DMS 273 (cell line): ENCODE measurements at regions not wholly inside any gene's neighbourhood (a gene's known extent, or its start where the extent isn't known, plus 50 kb on each side); places are given as distances from the start of the nearest gene placed in this dataset.

ENCODE experiments used
- DNase-seq: peaks from one replicate; lab custom pipeline; 2025; ENCODE audit not compliant: unreplicated experiment; lab: John Stamatoyannopoulos, UW

- DNase-seq, result peak; percentile 2
These were observed 87.1 kb upstream of the ELL2 start for GRCh38 chr5:96048763-96049162.

DNA sequence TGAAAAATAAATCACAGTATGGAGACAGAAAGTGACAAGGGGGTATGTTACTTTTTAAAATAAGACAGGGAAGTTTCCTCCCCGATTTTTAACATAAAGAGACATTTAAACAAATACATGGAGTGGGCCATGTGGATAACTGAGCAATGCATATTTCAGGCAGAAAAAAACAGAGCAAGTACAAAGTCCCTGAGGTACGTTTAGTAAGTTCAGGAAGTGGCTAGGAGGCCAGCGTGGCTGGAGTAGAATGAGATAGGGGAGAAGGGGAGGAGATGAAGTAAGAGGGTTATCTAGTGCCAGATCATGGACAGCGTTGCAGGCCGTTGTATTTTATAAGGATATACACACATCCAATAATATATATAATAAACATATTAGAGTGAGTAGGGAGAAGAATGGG, 84.2 kb upstream of the ELL2 start:
- no peak for DNase-seq

GRCh38 chr5:96043446-96043845, 81.8 kb upstream of the ELL2 start:
- DNase-seq, result no peak

DNA sequence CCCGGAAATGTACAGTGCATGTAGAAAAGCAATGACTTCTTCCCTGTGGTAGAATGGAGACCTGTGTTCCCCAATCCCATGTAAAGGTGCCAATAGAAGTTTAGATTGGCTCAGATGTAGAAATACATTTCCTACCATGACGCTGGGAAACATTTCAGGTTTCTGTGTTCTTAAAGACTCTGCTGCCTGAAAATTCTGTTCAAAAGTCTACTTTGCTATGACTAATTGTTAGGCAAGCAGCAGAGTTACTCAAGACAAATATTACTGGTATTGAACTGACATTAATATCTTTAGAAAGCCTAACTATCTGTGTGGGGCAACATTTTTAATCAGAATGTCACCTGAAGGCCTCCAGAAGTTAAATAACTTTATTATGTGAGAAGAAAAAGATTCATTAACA, 75.5 kb upstream of the ELL2 start:
- DNase-seq, result no peak

GRCh38 chr5:96036301-96036700, 74.7 kb upstream of the ELL2 start:
- no peak for DNase-seq

GRCh38 chr5:96035796-96036195, 74.1 kb upstream of the ELL2 start:
- no peak for DNase-seq

- DNase-seq, result no peak
These were observed 71.5 kb upstream of the ELL2 start for GRCh38 chr5:96033116-96033515.

GRCh38 chr5:96031811-96032261, 70.2 kb upstream of the ELL2 start:
- DNase-seq, result no peak

- no peak for DNase-seq
These were observed 69.5 kb upstream of the ELL2 start for GRCh38 chr5:96031180-96031579.

GRCh38 chr5:96026406-96027041, 64.9 kb upstream of the ELL2 start:
- DNase-seq, result no peak

DNA sequence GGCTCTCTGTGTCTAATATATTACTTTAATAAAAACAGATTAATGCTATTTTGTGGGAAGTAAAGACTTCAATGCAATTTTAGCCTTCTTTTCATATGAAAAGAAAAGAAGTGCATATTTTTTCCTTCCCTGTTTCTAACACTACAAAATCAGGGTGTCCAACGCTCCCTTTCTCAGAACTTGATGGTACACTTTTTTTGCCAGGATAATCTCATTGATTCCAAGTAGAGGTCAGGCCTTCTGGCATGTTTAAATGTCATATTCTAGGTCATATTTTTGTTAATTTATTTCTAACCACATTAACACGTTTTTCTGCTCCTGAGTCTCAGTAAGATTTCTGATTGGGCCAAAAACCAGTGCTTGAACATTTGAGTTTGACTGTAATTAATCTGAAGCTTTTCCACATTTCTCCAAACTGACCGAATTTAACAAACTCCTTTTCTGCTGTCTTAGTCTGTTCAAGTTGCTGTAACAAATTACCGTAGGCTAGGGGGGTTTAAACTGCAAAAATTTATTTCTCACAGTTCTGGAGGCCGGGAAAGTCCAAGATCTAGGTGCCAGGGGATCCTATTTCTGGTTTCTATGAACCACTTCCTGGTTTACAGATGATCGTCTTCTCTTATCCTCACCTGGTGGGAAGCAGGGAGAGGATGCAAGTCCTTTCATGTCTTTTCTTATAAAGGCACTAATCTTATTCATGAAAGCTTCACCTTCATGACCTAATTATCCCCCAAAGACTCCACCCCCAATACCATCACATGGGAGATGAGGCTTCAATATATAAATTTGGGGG, 63.2 kb upstream of the ELL2 start:
- no peak for DNase-seq

DNA sequence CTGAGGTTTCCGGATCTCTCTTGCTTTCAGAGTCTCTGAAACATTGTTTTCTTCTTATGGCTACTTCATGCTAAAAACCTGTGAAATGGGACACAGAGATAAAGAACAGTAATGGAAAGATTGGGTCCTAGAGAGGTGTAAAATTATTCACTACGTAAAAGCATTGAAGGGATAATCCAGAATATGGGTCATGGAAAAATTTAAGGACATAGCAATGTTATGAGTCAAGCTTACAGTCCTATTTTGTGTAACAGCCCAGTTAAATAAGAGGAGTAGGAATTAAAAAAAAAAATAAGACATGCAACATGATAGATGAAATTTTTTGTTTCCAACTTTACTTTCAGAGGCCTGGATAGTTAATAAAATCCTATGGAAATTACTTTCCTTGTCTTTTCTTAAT, 61.9 kb upstream of the ELL2 start:
- no peak for DNase-seq

- peak; percentile 4 for DNase-seq
These were observed 61.3 kb upstream of the ELL2 start for GRCh38 chr5:96022971-96023370.

DNA sequence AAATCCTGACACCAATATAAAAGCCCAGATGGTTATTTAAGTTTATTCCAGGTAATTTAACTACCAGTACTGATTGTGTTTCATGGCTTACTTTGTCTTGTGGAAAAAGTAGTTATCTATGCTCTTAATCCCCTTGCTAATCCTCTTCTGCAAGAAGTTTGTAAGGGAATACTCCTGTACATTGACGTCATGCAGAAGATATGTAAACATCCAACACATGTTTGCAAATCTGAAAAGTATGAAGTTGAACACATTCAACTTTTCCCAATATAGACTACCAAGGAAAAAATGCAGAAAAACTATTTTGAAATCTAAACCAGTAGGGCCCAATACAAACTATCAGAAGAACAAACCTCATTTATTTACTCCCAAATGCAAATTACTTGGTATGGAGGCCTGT, 56.3 kb upstream of the ELL2 start:
- peak; percentile 44 for DNase-seq

DNA sequence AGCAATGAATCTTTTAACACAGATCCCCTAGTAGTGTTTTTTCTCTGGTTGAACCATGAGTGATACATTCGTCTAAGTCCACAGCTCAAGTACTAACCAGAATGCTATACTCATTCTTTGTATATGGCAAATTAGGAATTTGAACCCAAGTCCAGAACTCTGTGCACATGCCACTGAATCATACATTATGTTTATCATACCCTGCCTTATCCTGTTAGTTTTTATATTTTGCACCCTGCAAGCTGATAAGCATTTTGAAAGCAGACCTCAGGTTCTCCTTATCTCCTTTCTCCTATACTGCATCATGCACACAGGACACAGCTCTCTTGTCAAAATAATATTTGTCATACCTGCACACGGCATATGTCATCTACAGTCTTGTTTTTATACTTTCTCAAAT, 54.6 kb upstream of the ELL2 start:
- DNase-seq, result no peak

DNA sequence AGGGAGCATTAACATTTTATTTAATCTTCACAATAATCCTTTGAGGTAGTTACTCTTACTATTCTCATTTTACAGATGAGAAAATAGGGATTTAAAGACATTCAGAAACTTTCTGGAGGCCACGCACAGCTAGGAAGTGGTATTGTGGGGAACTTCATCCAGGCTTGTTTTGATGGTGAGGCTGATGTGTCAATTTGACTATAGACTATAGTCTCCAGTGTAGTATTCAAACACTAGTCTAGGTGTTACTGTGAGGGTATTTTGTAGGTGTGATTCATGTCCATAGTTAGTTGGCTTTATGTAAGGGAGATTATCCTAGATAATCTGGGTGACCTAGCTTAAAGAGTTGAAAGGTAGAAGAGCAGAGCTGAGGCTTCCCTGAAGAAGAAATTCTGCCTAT, 54.1 kb upstream of the ELL2 start:
- DNase-seq, result no peak

- DNase-seq, result no peak
These were observed 52.7 kb upstream of the ELL2 start for GRCh38 chr5:96014395-96014794.

- DNase-seq, result no peak
These were observed 51.6 kb upstream of the ELL2 start for GRCh38 chr5:96013254-96013653.

DNA sequence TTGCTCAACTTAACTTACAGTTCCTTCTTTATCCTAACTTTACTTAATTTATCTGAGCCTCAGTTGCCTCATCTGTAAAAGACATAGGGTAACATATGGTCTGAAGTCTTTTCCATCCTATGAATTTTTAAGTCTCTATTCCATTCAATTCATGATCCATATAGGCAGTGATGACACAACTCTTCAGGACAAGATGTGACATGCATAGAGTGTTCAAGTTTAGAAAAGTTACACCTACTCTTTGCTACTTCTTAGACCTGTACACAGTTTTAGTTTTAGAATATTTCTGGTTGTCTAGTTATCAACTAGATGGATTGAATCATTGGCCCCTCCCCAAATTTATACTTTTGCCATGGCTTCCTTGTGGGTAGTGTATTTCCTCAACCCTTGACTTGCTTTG, 50.7 kb upstream of the ELL2 start:
- no peak for DNase-seq
